ENCODE measurements at regions not wholly inside any gene's neighbourhood (a gene's known extent, or its start where the extent isn't known, plus 50 kb on each side); places are given as distances from the start of the nearest gene placed in this dataset.
"Not testable (repeated sequence)": the region's sequence is repeated elsewhere in the genome, so short reads cannot be mapped to it uniquely, and the experiment has no call there.

DNA sequence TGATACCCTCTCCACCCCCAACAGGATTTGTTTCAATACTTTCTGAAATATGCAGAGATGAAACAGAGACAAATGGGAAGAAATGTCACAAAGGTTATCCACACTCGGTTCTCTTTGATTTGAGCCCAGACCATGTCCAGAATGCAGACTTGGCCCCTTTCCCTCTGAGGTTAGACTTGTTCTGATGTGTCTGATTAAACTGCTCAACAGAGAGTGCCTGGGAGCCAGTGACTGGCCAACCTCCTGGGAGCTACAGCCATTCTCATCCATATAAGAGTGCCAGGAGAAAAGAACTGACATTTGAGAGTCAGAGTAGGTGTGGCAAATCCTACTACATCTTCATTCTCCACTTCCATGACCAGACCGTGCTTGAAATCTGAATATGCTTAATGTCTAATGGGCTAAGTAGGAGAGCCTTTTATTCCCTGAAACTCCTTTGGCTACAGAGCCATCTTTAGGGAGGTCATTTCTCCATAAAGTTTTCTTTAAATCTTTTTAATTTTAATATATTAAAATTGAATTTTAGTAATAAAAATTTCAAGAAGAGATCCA lies 201.4 kb downstream of the BLID start:
- no peak overlapping the region for H3K27ac Mint-ChIP-seq (ENCODE audit: unreplicated experiment)
- no peak overlapping the region for H3K4me3 Mint-ChIP-seq (ENCODE audit: unreplicated experiment)
- no peaks in the 10 kb centered on the region for H3K9me3 Mint-ChIP-seq (ENCODE audit: unreplicated experiment)
- H3K27me3 Mint-ChIP-seq (ENCODE audit: unreplicated experiment): no peaks in the 10 kb centered on the region
- DNase-seq (ENCODE audit: extremely low spot score, unreplicated experiment): no peak
- H3K36me3 Mint-ChIP-seq (ENCODE audit: unreplicated experiment): no peaks in the 10 kb centered on the region
- TF ChIP-seq, protein P1, sequence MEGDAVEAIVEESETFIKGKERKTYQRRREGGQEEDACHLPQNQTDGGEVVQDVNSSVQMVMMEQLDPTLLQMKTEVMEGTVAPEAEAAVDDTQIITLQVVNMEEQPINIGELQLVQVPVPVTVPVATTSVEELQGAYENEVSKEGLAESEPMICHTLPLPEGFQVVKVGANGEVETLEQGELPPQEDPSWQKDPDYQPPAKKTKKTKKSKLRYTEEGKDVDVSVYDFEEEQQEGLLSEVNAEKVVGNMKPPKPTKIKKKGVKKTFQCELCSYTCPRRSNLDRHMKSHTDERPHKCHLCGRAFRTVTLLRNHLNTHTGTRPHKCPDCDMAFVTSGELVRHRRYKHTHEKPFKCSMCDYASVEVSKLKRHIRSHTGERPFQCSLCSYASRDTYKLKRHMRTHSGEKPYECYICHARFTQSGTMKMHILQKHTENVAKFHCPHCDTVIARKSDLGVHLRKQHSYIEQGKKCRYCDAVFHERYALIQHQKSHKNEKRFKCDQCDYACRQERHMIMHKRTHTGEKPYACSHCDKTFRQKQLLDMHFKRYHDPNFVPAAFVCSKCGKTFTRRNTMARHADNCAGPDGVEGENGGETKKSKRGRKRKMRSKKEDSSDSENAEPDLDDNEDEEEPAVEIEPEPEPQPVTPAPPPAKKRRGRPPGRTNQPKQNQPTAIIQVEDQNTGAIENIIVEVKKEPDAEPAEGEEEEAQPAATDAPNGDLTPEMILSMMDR (IDR thresholded peaks at IDR 0.05): no peak
- H3K4me1 Mint-ChIP-seq (ENCODE audit: unreplicated experiment): no peaks in the 10 kb centered on the region

DNA sequence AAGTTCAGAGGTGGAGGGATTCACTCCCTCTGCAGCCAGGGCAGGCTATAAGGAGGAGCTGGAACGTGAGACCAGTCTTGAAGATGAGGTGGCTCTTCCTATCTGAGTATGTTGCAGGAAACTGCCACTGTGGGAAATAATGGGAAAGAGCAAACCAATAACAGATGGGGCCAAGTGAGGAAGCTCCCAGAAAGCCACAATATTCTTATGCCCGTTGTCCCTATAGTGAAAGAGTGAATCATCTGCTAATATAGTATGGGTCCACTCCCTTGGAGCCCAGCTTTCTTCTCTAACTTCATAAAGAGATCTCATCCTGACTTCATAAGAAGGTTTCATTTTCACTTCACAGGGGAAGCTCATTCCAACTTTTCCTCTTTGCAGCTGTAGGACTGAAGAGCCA lies 206.4 kb downstream of the BLID start:
- Mint-ChIP-seq H3K27me3 (ENCODE audit: unreplicated experiment) (no peaks in the 10 kb centered on the region), H3K36me3 (ENCODE audit: unreplicated experiment) (no peaks in the 10 kb centered on the region), H3K27ac (ENCODE audit: unreplicated experiment) (no peak overlapping the region), H3K9me3 (ENCODE audit: unreplicated experiment) (no peaks in the 10 kb centered on the region), H3K4me1 (ENCODE audit: unreplicated experiment) (no peaks in the 10 kb centered on the region), H3K4me3 (ENCODE audit: unreplicated experiment) (no peak overlapping the region)
- DNase-seq (ENCODE audit: extremely low spot score, unreplicated experiment): no peak
- TF ChIP-seq, protein P1 (IDR thresholded peaks at IDR 0.05): no peak

DNA sequence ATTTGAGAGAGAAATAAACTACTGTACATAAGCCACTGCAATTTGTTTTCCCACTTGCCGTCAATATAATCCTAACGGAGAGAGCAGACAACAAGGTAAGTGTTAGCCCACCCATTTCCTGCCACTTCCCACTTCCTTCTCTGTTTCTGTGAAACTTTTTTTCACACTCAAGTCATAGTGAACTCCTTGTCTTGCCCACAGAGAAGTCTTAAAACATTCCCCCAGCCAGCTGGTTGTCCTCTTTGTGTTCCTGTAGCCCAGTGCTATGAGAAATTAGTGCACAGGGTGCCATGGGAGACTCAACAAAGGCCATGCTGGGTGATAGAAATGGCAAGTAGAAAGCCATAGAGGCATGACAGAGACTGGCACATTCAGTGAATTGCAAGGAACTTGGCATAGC lies 208.6 kb downstream of the BLID start:
- H3K36me3 Mint-ChIP-seq (ENCODE audit: unreplicated experiment): no peaks in the 10 kb centered on the region
- TF ChIP-seq, protein P1 (IDR thresholded peaks at IDR 0.05): no peak
- DNase-seq (ENCODE audit: extremely low spot score, unreplicated experiment): no peak
- H3K27me3 Mint-ChIP-seq (ENCODE audit: unreplicated experiment): no peaks in the 10 kb centered on the region
- no peak overlapping the region for H3K4me3 Mint-ChIP-seq (ENCODE audit: unreplicated experiment)
- H3K4me1 Mint-ChIP-seq (ENCODE audit: unreplicated experiment): no peaks in the 10 kb centered on the region
- H3K9me3 Mint-ChIP-seq (ENCODE audit: unreplicated experiment): no peaks in the 10 kb centered on the region
- no peak overlapping the region for H3K27ac Mint-ChIP-seq (ENCODE audit: unreplicated experiment)

DNA sequence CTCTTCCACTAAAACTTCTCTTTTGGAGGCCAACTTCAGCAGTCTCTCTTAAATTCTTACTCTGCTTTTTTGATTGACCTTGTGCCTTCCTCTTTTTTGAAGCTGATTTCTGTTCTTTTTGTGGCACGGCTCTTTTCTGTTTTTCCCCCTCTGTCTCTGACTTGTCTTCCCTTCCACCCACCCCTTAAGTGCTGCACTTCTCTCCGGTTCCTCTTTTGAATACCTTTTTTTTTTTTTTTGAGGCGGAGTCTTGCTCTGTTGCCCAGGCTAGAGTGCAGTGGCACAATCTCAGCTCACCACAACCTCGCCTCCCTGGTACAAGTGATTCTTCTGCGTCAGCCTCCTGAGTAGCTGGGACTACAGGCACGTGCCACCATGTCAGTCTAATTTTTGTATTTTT lies 211.9 kb downstream of the BLID start:
- TF ChIP-seq, protein P1 (IDR thresholded peaks at IDR 0.05): no peak
- no peak overlapping the region for H3K4me3 Mint-ChIP-seq (ENCODE audit: unreplicated experiment)
- H3K9me3 Mint-ChIP-seq (ENCODE audit: unreplicated experiment): no peaks in the 10 kb centered on the region
- no peaks in the 10 kb centered on the region for H3K27me3 Mint-ChIP-seq (ENCODE audit: unreplicated experiment)
- H3K4me1 Mint-ChIP-seq (ENCODE audit: unreplicated experiment): no peaks in the 10 kb centered on the region
- H3K36me3 Mint-ChIP-seq (ENCODE audit: unreplicated experiment): no peaks in the 10 kb centered on the region
- DNase-seq (ENCODE audit: extremely low spot score, unreplicated experiment): no peak
- H3K27ac Mint-ChIP-seq (ENCODE audit: unreplicated experiment): no peak overlapping the region

DNA sequence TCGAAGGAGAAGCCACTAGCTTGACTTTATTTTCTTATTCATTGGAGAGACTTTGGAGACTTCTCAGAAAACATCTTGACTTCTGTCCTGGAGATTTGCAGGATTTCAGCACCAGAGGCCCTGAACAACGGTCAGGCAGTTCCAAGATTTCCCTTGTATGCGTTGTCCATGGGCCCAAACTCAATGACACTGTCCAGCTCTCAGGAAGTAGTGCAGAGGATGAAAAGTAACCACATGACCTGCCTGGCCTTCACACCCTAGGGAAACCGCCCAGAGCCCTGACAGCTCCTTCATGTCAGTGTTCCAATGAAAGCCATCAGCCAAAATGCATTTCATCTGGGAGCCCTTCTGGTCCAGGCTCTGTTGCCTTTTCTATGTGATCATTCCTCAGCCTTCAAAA lies 214.1 kb downstream of the BLID start:
- TF ChIP-seq, protein P1 (IDR thresholded peaks at IDR 0.05): no peak
- DNase-seq (ENCODE audit: extremely low spot score, unreplicated experiment): no peak
- Mint-ChIP-seq H3K27ac (ENCODE audit: unreplicated experiment) (no peak overlapping the region), H3K36me3 (ENCODE audit: unreplicated experiment) (no peaks in the 10 kb centered on the region), H3K4me3 (ENCODE audit: unreplicated experiment) (no peak overlapping the region), H3K9me3 (ENCODE audit: unreplicated experiment) (no peaks in the 10 kb centered on the region), H3K27me3 (ENCODE audit: unreplicated experiment) (no peaks in the 10 kb centered on the region), H3K4me1 (ENCODE audit: unreplicated experiment) (no peaks in the 10 kb centered on the region)

DNA sequence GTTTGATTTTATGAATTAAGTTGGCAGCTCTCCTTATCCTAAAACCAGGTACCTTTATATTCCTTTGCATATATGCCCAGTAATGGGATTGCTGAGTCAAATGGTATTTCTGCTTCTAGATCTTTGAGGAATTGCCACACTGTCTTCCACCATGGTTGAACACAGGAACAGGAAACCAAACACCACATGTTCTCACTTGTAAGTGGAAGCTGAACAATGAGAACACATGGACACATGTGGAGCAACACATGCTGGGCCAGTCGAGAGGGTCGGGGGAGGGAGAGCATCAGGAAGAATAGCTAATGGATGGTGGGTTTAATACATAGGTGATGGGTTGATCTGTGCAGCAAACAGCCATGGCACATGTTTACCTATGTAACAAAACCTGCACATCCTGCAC lies 214.6 kb downstream of the BLID start:
- H3K27me3 Mint-ChIP-seq (ENCODE audit: unreplicated experiment); H3K4me3 Mint-ChIP-seq (ENCODE audit: unreplicated experiment); H3K4me1 Mint-ChIP-seq (ENCODE audit: unreplicated experiment); H3K27ac Mint-ChIP-seq (ENCODE audit: unreplicated experiment); H3K36me3 Mint-ChIP-seq (ENCODE audit: unreplicated experiment); H3K9me3 Mint-ChIP-seq (ENCODE audit: unreplicated experiment); DNase-seq (ENCODE audit: extremely low spot score, unreplicated experiment): not testable (repeated sequence)
